Neuronal stem cell (in vitro differentiated cells): ENCODE measurements at regions not wholly inside any gene's neighbourhood (a gene's known extent, or its start where the extent isn't known, plus 50 kb on each side); places are given as distances from the start of the nearest gene placed in this dataset.

Experiments
- DNase-seq: peaks from one replicate; pipeline ENCODE4 v3.0.0-alpha.2; 2013; ENCODE audit warnings: low spot score
- H2AFZ ChIP-seq: one replicate; pipeline ENCODE4 v1.6.1; 2013; ENCODE audit warnings: mild to moderate bottlenecking, low read length, inconsistent platforms
- H2AK5ac ChIP-seq: 2 replicates; pipeline ENCODE4 v1.6.1; 2013; ENCODE audit warnings: low read depth, mild to moderate bottlenecking, inconsistent platforms, low read length, moderate library complexity, mixed read lengths
- H2BK120ac ChIP-seq: 2 replicates; pipeline ENCODE4 v1.6.1; 2013; ENCODE audit warnings: low read depth, mild to moderate bottlenecking, inconsistent platforms, low read length, moderate library complexity, mixed read lengths
- H2BK12ac ChIP-seq: one replicate; pipeline ENCODE4 v1.6.1; 2013; ENCODE audit warnings: low read length, inconsistent platforms
- H2BK15ac ChIP-seq: 2 replicates; pipeline ENCODE4 v1.6.1; 2013; ENCODE audit warnings: mild to moderate bottlenecking, low read length, inconsistent platforms, mixed read lengths
- H2BK5ac ChIP-seq: one replicate; pipeline ENCODE4 v1.6.1; 2013; ENCODE audit warnings: inconsistent platforms, mild to moderate bottlenecking, low read length, moderate library complexity
- H3K14ac ChIP-seq: one replicate; pipeline ENCODE4 v1.6.1; 2013; ENCODE audit warnings: low read length, inconsistent platforms
- H3K18ac ChIP-seq: 2 replicates; pipeline ENCODE4 v1.6.1; 2013; ENCODE audit warnings: low read length, inconsistent platforms
- H3K23ac ChIP-seq: 2 replicates; pipeline ENCODE4 v1.6.1; 2013; ENCODE audit warnings: low read depth, mild to moderate bottlenecking, mixed read lengths, low read length, inconsistent platforms; ENCODE audit not compliant: poor library complexity
- H3K27ac ChIP-seq: replicated peaks from 3 replicates; pipeline ENCODE4 v1.5.1; 2013; ENCODE audit warnings: low read length, inconsistent platforms
- H3K27me3 ChIP-seq, 3 experiments: 2 replicates each; pipeline ENCODE4 v1.6.1; 2013; ENCODE audit warnings: low read length in 3 of 3, mild to moderate bottlenecking in 2 of 3, inconsistent platforms in 1 of 3, low read depth in 1 of 3, mixed read lengths in 1 of 3, moderate library complexity in 1 of 3; ENCODE audit not compliant: control insufficient read depth in 3 of 3, insufficient read depth in 3 of 3
- H3K36me3 ChIP-seq, 2 donors: replicated peaks in 1 of 2; 2 replicates each; pipeline ENCODE4 v1.6.1; 2013; ENCODE audit warnings: low read length in 2 of 2; ENCODE audit not compliant: control insufficient read depth in 2 of 2, insufficient read depth in 2 of 2
- H3K4ac ChIP-seq: 2 replicates; pipeline ENCODE4 v1.6.1; 2013; ENCODE audit warnings: inconsistent platforms, mild to moderate bottlenecking, low read length, moderate library complexity
- H3K4me1 ChIP-seq, 2 donors: 1 replicate in 1 of 2; 2 replicates in 1 of 2; pipeline ENCODE4 v1.6.1; 2013; ENCODE audit warnings: low read length in 2 of 2, low read depth in 1 of 2; ENCODE audit not compliant: control insufficient read depth in 2 of 2, insufficient read depth in 1 of 2
- H3K4me2 ChIP-seq: one replicate; pipeline ENCODE4 v1.6.1; 2013; ENCODE audit warnings: mild to moderate bottlenecking, low read length, inconsistent platforms; ENCODE audit not compliant: insufficient read depth, poor library complexity, severe bottlenecking
- H3K4me3 ChIP-seq, 2 donors: 2 replicates each; pipeline ENCODE4 v1.5.1; 2013; ENCODE audit warnings: low read length in 2 of 2, mild to moderate bottlenecking in 2 of 2, inconsistent platforms in 1 of 2, moderate library complexity in 1 of 2
- H3K79me1 ChIP-seq: one replicate; pipeline ENCODE4 v1.6.1; 2013; ENCODE audit warnings: low read depth, mild to moderate bottlenecking, inconsistent platforms, low read length, moderate library complexity
- H3K9ac ChIP-seq: one replicate; pipeline ENCODE4 v1.6.1; 2013; ENCODE audit warnings: mild to moderate bottlenecking, low read depth, low read length, inconsistent platforms; ENCODE audit not compliant: poor library complexity
- H3K9me3 ChIP-seq, 2 donors: replicated peaks in 1 of 2; 2 replicates each; pipeline versions ENCODE3 to v1.6.1; 2013; ENCODE audit warnings: low read length in 2 of 2, mild to moderate bottlenecking in 2 of 2, inconsistent platforms in 1 of 2, low read depth in 1 of 2, mixed read lengths in 1 of 2, moderate library complexity in 1 of 2; ENCODE audit not compliant: control insufficient read depth in 2 of 2, insufficient read depth in 1 of 2
- H4K8ac ChIP-seq: one replicate; pipeline ENCODE4 v1.6.1; 2013; ENCODE audit warnings: low read depth, mild to moderate bottlenecking, inconsistent platforms, low read length, moderate library complexity
- H4K91ac ChIP-seq: one replicate; pipeline ENCODE4 v1.6.1; 2013; ENCODE audit warnings: low read length, low read depth, mild to moderate bottlenecking, inconsistent platforms; ENCODE audit not compliant: poor library complexity
- WGBS, 2 donors: extraction: QIAGEN DNeasy Blood & Tissue Kit; methylation state at CpG; one replicate each; pipeline ENCODE4 v1.1.7; 2013; ENCODE audit warnings: missing lambda C conversion rate in 2 of 2, mixed read lengths in 1 of 2; ENCODE audit not compliant: insufficient read length in 2 of 2, insufficient replicate concordance in 1 of 2; ENCODE audit errors: extremely low coverage in 2 of 2; 5-methylcytosine and 5-hydroxymethylcytosine counted together

- H2BK15ac ChIP-seq: no peak overlapping the region
- H3K9ac ChIP-seq: no peak overlapping the region
- H3K4me2 ChIP-seq: no peak overlapping the region
- no peak overlapping the region for H3K23ac ChIP-seq
- H3K9me3 ChIP-seq: peaks cover 0 to 2% of the 10 kb centered on the region in 2 donors
- DNase-seq: no peak
- H4K8ac ChIP-seq: no peak overlapping the region
- no peaks in the 10 kb centered on the region for H3K27me3 ChIP-seq
- H3K18ac ChIP-seq: no peak overlapping the region
- H2BK12ac ChIP-seq: no peak overlapping the region
- H2AFZ ChIP-seq: no peak overlapping the region
- no peak overlapping the region for H3K4ac ChIP-seq
- no peak overlapping the region for H4K91ac ChIP-seq
- H3K36me3 ChIP-seq: no peaks in the 10 kb centered on the region
- no peak overlapping the region for H3K4me3 ChIP-seq
- no peaks in the 10 kb centered on the region for H3K79me1 ChIP-seq
- H2AK5ac ChIP-seq: no peak overlapping the region
- H2BK5ac ChIP-seq: no peak overlapping the region
- no peak overlapping the region for H3K27ac ChIP-seq
- no CpG with 5 or more reads among the region's 4 CpGs for WGBS, 2 donors
- no peak overlapping the region for H3K14ac ChIP-seq
- no peak overlapping the region for H2BK120ac ChIP-seq
- no peaks in the 10 kb centered on the region for H3K4me1 ChIP-seq
Observed at GRCh38 chr2:33666879-33667278, 67.8 kb upstream of the FAM98A start.

GRCh38 chr2:33665039-33665438 lies 65.9 kb upstream of the FAM98A start:
- H2AFZ ChIP-seq: no peak overlapping the region
- H3K27me3 ChIP-seq: no peaks in the 10 kb centered on the region
- H2BK12ac ChIP-seq: no peak overlapping the region
- H3K79me1 ChIP-seq: no peaks in the 10 kb centered on the region
- H4K91ac ChIP-seq: no peak overlapping the region
- H2BK120ac ChIP-seq: no peak overlapping the region
- no peak overlapping the region for H3K18ac ChIP-seq
- no peaks in the 10 kb centered on the region for H3K36me3 ChIP-seq
- no peak overlapping the region for H3K14ac ChIP-seq
- H3K9ac ChIP-seq: no peak overlapping the region
- no peak overlapping the region for H2BK5ac ChIP-seq
- no peak overlapping the region for H4K8ac ChIP-seq
- no peaks in the 10 kb centered on the region for H3K4me1 ChIP-seq
- H3K9me3 ChIP-seq: peaks cover 0 to 2% of the 10 kb centered on the region in 2 donors
- H3K4ac ChIP-seq: no peak overlapping the region
- no peak overlapping the region for H3K23ac ChIP-seq
- no peak overlapping the region for H2AK5ac ChIP-seq
- no peak overlapping the region for H2BK15ac ChIP-seq
- H3K27ac ChIP-seq: no peak overlapping the region
- WGBS, 2 donors: no CpG with 5 or more reads among the region's 1 CpG
- H3K4me3 ChIP-seq: no peak overlapping the region
- no peak overlapping the region for H3K4me2 ChIP-seq
- DNase-seq: no peak

DNA sequence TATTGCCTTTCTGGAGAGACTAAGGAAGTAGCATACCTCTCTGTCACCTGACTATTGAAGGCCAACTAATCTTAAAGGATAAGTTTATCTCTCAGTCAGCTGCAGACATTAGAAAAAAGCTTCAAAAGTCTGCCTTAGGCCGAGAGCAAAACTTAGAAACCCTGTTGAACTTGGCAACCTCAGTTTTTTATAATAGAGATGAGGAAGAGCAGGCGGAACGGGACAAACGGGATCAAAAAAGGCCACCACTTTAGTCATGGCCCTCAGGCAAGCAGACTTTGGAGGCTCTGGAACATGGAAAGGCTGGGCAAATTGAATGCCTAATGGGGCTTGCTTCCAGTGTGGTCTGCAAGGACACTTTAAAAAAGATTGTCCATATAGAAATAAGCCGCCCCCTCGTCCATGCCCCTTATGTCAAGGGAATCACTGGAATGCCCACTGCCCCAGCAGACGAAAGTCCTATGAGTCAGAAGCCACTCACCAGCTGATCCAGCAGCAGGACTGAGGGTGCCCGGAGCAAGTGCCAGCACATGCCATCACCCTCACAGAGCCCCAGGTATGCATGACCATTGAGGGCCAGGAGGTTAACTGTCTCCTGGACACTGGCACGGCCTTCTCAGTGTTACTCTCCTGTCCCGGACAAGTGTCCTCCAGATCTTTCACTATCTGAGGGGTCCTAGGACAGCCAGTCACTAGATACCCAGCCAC lies 61.5 kb upstream of the FAM98A start:
- H2AFZ ChIP-seq: no peak overlapping the region
- H3K27ac ChIP-seq: no peak overlapping the region
- DNase-seq: no peak
- H3K4me1 ChIP-seq: no peaks in the 10 kb centered on the region
- no peak overlapping the region for H2BK15ac ChIP-seq
- H3K4me3 ChIP-seq: no peak overlapping the region
- H3K23ac ChIP-seq: no peak overlapping the region
- peak overlapping the region; percentile 48 for H3K18ac ChIP-seq
- H3K9me3 ChIP-seq: no peaks in the 10 kb centered on the region
- no peaks in the 10 kb centered on the region for H3K27me3 ChIP-seq
- no peaks in the 10 kb centered on the region for H3K36me3 ChIP-seq
- no peak overlapping the region for H2BK12ac ChIP-seq
- no CpG with 5 or more reads among the region's 10 CpGs for WGBS, 2 donors
- no peaks in the 10 kb centered on the region for H3K79me1 ChIP-seq
- H3K4me2 ChIP-seq: no peak overlapping the region
- no peak overlapping the region for H2AK5ac ChIP-seq
- H3K9ac ChIP-seq: no peak overlapping the region
- no peak overlapping the region for H4K8ac ChIP-seq
- H4K91ac ChIP-seq: no peak overlapping the region
- no peak overlapping the region for H2BK120ac ChIP-seq
- H2BK5ac ChIP-seq: no peak overlapping the region
- H3K14ac ChIP-seq: no peak overlapping the region
- no peak overlapping the region for H3K4ac ChIP-seq

GRCh38 chr2:33655626-33656320 lies 56.7 kb upstream of the FAM98A start:
- no peaks in the 10 kb centered on the region for H3K4me1 ChIP-seq
- no peak overlapping the region for H2AK5ac ChIP-seq
- H3K27me3 ChIP-seq: no peaks in the 10 kb centered on the region
- no peak overlapping the region for H3K4ac ChIP-seq
- no peak overlapping the region for H2BK12ac ChIP-seq
- H3K9me3 ChIP-seq: no peaks in the 10 kb centered on the region
- H2AFZ ChIP-seq: no peak overlapping the region
- H3K18ac ChIP-seq: no peak overlapping the region
- H2BK120ac ChIP-seq: no peak overlapping the region
- no peak for DNase-seq
- H2BK15ac ChIP-seq: no peak overlapping the region
- WGBS, 2 donors: no CpG with 5 or more reads among the region's 5 CpGs
- no peaks in the 10 kb centered on the region for H3K79me1 ChIP-seq
- no peak overlapping the region for H3K9ac ChIP-seq
- H3K4me2 ChIP-seq: no peak overlapping the region
- no peaks in the 10 kb centered on the region for H3K36me3 ChIP-seq
- H3K27ac ChIP-seq: no peak overlapping the region
- no peak overlapping the region for H3K4me3 ChIP-seq
- H3K23ac ChIP-seq: no peak overlapping the region
- H3K14ac ChIP-seq: no peak overlapping the region
- no peak overlapping the region for H4K91ac ChIP-seq
- H2BK5ac ChIP-seq: no peak overlapping the region
- no peak overlapping the region for H4K8ac ChIP-seq
